Inflammatory macrophage (primary cell): ENCODE measurements at regions not wholly inside any gene's neighbourhood (a gene's known extent, or its start where the extent isn't known, plus 50 kb on each side); places are given as distances from the start of the nearest gene placed in this dataset.
A peak's percentile ranks its signal among the peaks of the same experiment; 100 is the strongest.
"Not testable (repeated sequence)": the region's sequence is repeated elsewhere in the genome, so short reads cannot be mapped to it uniquely, and the experiment has no call there.

Source experiments
- DNase-seq, 2 donors: peaks; one replicate each; pipeline ENCODE4 v3.0.0-alpha.2; 2020 to 2022

- DNase-seq, result no peak
These were observed 175.8 kb upstream of the ANK3 start for GRCh38 chr10:60565492-60565891.

GRCh38 chr10:60564475-60564874, 174.8 kb upstream of the ANK3 start:
- DNase-seq, result no peak

GRCh38 chr10:60560451-60560850, 170.8 kb upstream of the ANK3 start:
- peak in 1 of 2 donors; percentile 8 for DNase-seq

- no peak for DNase-seq
These were observed 166.0 kb upstream of the ANK3 start for GRCh38 chr10:60555700-60556099.

GRCh38 chr10:60549686-60550085, 160.0 kb upstream of the ANK3 start:
- DNase-seq, result no peak

GRCh38 chr10:60542657-60543056, 153.0 kb upstream of the ANK3 start:
- no peak for DNase-seq

- DNase-seq, result no peak
These were observed 151.8 kb upstream of the ANK3 start for GRCh38 chr10:60541451-60541850.

GRCh38 chr10:60537697-60538096, 148.0 kb upstream of the ANK3 start:
- no peak for DNase-seq

GRCh38 chr10:60536529-60537114, 146.9 kb upstream of the ANK3 start:
- no peak for DNase-seq

GRCh38 chr10:60535427-60535826, 145.8 kb upstream of the ANK3 start:
- DNase-seq, result no peak

- DNase-seq, result no peak
These were observed 145.2 kb upstream of the ANK3 start for GRCh38 chr10:60534761-60535389.

GRCh38 chr10:60532696-60533468, 143.2 kb upstream of the ANK3 start:
- no peak for DNase-seq

- no peak for DNase-seq
These were observed 141.3 kb upstream of the ANK3 start for GRCh38 chr10:60531006-60531405.

GRCh38 chr10:60527676-60528075, 138.0 kb upstream of the ANK3 start:
- no peak for DNase-seq

GRCh38 chr10:60525716-60526585, 136.3 kb upstream of the ANK3 start:
- DNase-seq, result no peak

- peak in 1 of 2 donors; percentile 19 for DNase-seq
These were observed 134.9 kb upstream of the ANK3 start for GRCh38 chr10:60524541-60524940.

- not testable (repeated sequence) for DNase-seq
These were observed 133.7 kb upstream of the ANK3 start for GRCh38 chr10:60523371-60523770.

GRCh38 chr10:60522617-60523016, 132.9 kb upstream of the ANK3 start:
- no peak for DNase-seq

GRCh38 chr10:60521974-60522405, 132.3 kb upstream of the ANK3 start:
- DNase-seq, result no peak

- no peak for DNase-seq
These were observed 129.1 kb upstream of the ANK3 start for GRCh38 chr10:60518745-60519144.

GRCh38 chr10:60517805-60518204, 128.1 kb upstream of the ANK3 start:
- DNase-seq, result no peak

GRCh38 chr10:60513281-60513680, 123.6 kb upstream of the ANK3 start:
- no peak for DNase-seq
